WTC11 (cell line): ENCODE measurements at regions not wholly inside any gene's neighbourhood (a gene's known extent, or its start where the extent isn't known, plus 50 kb on each side); places are given as distances from the start of the nearest gene placed in this dataset.

ENCODE experiments used
- ATAC-seq: fragments of 200-7000 bp; cut with Tn5 transposase; 2 replicates; pipeline ENCODE4 v1.10.0; 2021; ENCODE audit warnings: mild to moderate bottlenecking, moderate library complexity
- CTCF ChIA-PET: fragments of 300-600 bp; sonication (Branson Sonifier 250); formaldehyde crosslinking; loops from one replicate; lab custom pipeline; 2021; ENCODE audit warnings: antibody characterized with exemption; lab: Charles Lee
- POLR2A ChIA-PET: fragments of 350-600 bp; sonication (Branson Sonifier 250); formaldehyde crosslinking; loops from one replicate; lab custom pipeline; 2021; ENCODE audit warnings: antibody characterized with exemption; lab: Charles Lee
- DNase-seq: peaks from one replicate; pipeline ENCODE4 v3.0.0; 2021; ENCODE audit warnings: low spot score
- H3K27ac Mint-ChIP-seq: 2 replicates; pipeline ENCODE4 v1.8.0; 2021; ENCODE audit warnings: mixed read lengths
- H3K27me3 Mint-ChIP-seq: 2 replicates; pipeline ENCODE4 v1.8.0; 2021; ENCODE audit warnings: low read depth, mild to moderate bottlenecking, moderate library complexity, mixed read lengths
- H3K36me3 Mint-ChIP-seq: 2 replicates; pipeline ENCODE4 v1.8.0; 2021; ENCODE audit warnings: mixed read lengths
- H3K4me1 Mint-ChIP-seq: 2 replicates; pipeline ENCODE4 v1.8.0; 2022; ENCODE audit warnings: mixed read lengths
- H3K4me3 Mint-ChIP-seq: 2 replicates; pipeline ENCODE4 v1.8.0; 2021; ENCODE audit warnings: mild to moderate bottlenecking, moderate library complexity, mixed read lengths
- H3K9me3 Mint-ChIP-seq: 2 replicates; pipeline ENCODE4 v1.8.0; 2021; ENCODE audit warnings: mixed read lengths
- CREM ChIP-seq: sonication (generic); formaldehyde crosslinking; IDR thresholded peaks from 2 replicates; pipeline ENCODE4 v1.8.1; 2022; ENCODE audit warnings: mild to moderate bottlenecking, missing genetic modification reagents, moderate library complexity
- ERG ChIP-seq: fragments of 250-450 bp; sonication (Bioruptor Pico); IDR thresholded peaks from 2 replicates; pipeline ENCODE4 v1.8.0; 2021; ENCODE audit warnings: mild to moderate bottlenecking
- ESRRA ChIP-seq: sonication (generic); formaldehyde crosslinking; IDR thresholded peaks from 2 replicates; pipeline ENCODE4 v1.8.1; 2022; ENCODE audit warnings: mild to moderate bottlenecking, missing genetic modification reagents, borderline replicate concordance
- ETV6 ChIP-seq: sonication (generic); formaldehyde crosslinking; IDR thresholded peaks from 2 replicates; pipeline ENCODE4 v1.8.1; 2022; ENCODE audit warnings: mild to moderate bottlenecking, missing genetic modification reagents
- MLX ChIP-seq: sonication (generic); formaldehyde crosslinking; IDR thresholded peaks from 2 replicates; pipeline ENCODE4 v1.8.1; 2023; ENCODE audit warnings: mild to moderate bottlenecking, missing genetic modification reagents, moderate library complexity
- MXD4 ChIP-seq: fragments of 250-450 bp; sonication (Bioruptor Pico); IDR thresholded peaks from 2 replicates; pipeline ENCODE4 v1.8.0; 2021; ENCODE audit warnings: mild to moderate bottlenecking, moderate library complexity, borderline replicate concordance
- NFE2L1 ChIP-seq: sonication (generic); formaldehyde crosslinking; IDR thresholded peaks from 2 replicates; pipeline ENCODE4 v1.8.1; 2023; ENCODE audit warnings: missing genetic modification reagents
- RELA ChIP-seq: sonication (generic); formaldehyde crosslinking; IDR thresholded peaks from 2 replicates; pipeline ENCODE4 v1.8.1; 2022; ENCODE audit warnings: missing genetic modification reagents, mild to moderate bottlenecking, borderline replicate concordance
- SMAD4 ChIP-seq: sonication (generic); formaldehyde crosslinking; IDR thresholded peaks from 2 replicates; pipeline ENCODE4 v1.8.0; 2022; ENCODE audit warnings: mild to moderate bottlenecking, missing genetic modification reagents
- ZMAT4 ChIP-seq: fragments of 250-450 bp; sonication (Bioruptor Pico); IDR thresholded peaks from 2 replicates; pipeline ENCODE4 v1.9.0; 2021; ENCODE audit warnings: mild to moderate bottlenecking
- ZNF121 ChIP-seq: sonication (generic); formaldehyde crosslinking; IDR thresholded peaks from 2 replicates; pipeline ENCODE4 v1.8.0; 2023; ENCODE audit warnings: missing genetic modification reagents
- ZNF232 ChIP-seq: sonication (generic); formaldehyde crosslinking; IDR thresholded peaks from 2 replicates; pipeline ENCODE4 v1.8.0; 2022; ENCODE audit warnings: mild to moderate bottlenecking, missing genetic modification reagents
- ZNF423 ChIP-seq: fragments of 250-450 bp; sonication (Bioruptor Pico); IDR thresholded peaks from 2 replicates; pipeline ENCODE4 v2.1.2; 2022; ENCODE audit warnings: mild to moderate bottlenecking, moderate library complexity
- ZNF425 ChIP-seq: fragments of 250-450 bp; sonication (Bioruptor Pico); conservative IDR thresholded peaks from 2 replicates; pipeline ENCODE4 v1.9.0; 2021; ENCODE audit warnings: mild to moderate bottlenecking
- ZNF532 ChIP-seq: fragments of 250-450 bp; sonication (Bioruptor Pico); IDR thresholded peaks from 2 replicates; pipeline ENCODE4 v1.9.0; 2021; ENCODE audit warnings: mild to moderate bottlenecking, borderline replicate concordance
- ZNF671 ChIP-seq: fragments of 250-450 bp; sonication (Bioruptor Pico); IDR thresholded peaks from 2 replicates; pipeline ENCODE4 v1.8.0; 2021; ENCODE audit warnings: mild to moderate bottlenecking
- ZSCAN18 ChIP-seq: fragments of 250-450 bp; sonication (Bioruptor Pico); IDR thresholded peaks from 2 replicates; pipeline ENCODE4 v2.1.2; 2022; ENCODE audit warnings: mild to moderate bottlenecking, moderate library complexity

GRCh38 chr6:167764713-167765479, 61.8 kb upstream of the AFDN start:
- DNase-seq (no peak), ATAC-seq (no peak)
- Mint-ChIP-seq H3K27me3 (no peaks in the 10 kb centered on the region), H3K9me3 (no peaks in the 10 kb centered on the region), H3K4me1 (no peaks in the 10 kb centered on the region), H3K36me3 (no peaks in the 10 kb centered on the region), H3K27ac (no peak overlapping the region), H3K4me3 (no peak overlapping the region)
- ChIA-PET POLR2A (no interaction called here), CTCF (no interaction called here)
- TF ChIP-seq MLX (no peak), ESRRA (no peak), ETV6 (no peak), ZNF671 (no peak), ZNF532 (CRISPR knock-in tag) (no peak), SMAD4 (CRISPR knock-in tag) (no peak), RELA (CRISPR knock-in tag) (no peak), ERG (CRISPR knock-in tag) (no peak), ZNF121 (CRISPR knock-in tag) (no peak), ZSCAN18 (CRISPR knock-in tag) (no peak), MXD4 (CRISPR knock-in tag) (no peak), ZNF423 (no peak), ZNF425 (CRISPR knock-in tag) (no peak), NFE2L1 (CRISPR knock-in tag) (no peak), CREM (CRISPR knock-in tag) (no peak), ZMAT4 (CRISPR knock-in tag) (no peak), ZNF232 (CRISPR knock-in tag) (no peak)
